Parathyroid adenoma (tissue), 2 donors: ENCODE measurements at regions not wholly inside any gene's neighbourhood (a gene's known extent, or its start where the extent isn't known, plus 50 kb on each side); places are given as distances from the start of the nearest gene placed in this dataset.

Experiments used
- H2AFZ ChIP-seq: fragments of 300-600 bp; sonication (generic); one replicate; pipeline ENCODE4 v1.7.0; 2017; ENCODE audit warnings: antibody characterized with exemption, mild to moderate bottlenecking
- H3K27ac ChIP-seq: fragments of 300-600 bp; sonication (generic); one replicate; pipeline ENCODE4 v1.7.0; 2017
- H3K27me3 ChIP-seq: fragments of 300-600 bp; sonication (generic); one replicate; pipeline ENCODE4 v1.7.0; 2017; ENCODE audit warnings: low read length; ENCODE audit not compliant: control insufficient read depth, insufficient read depth
- H3K36me3 ChIP-seq: fragments of 300-600 bp; sonication (generic); one replicate; pipeline ENCODE4 v1.7.0; 2017; ENCODE audit warnings: low read length; ENCODE audit not compliant: control insufficient read depth, insufficient read depth
- H3K4me1 ChIP-seq: fragments of 300-600 bp; sonication (generic); one replicate; pipeline ENCODE4 v1.7.0; 2017; ENCODE audit warnings: control low read depth
- H3K4me2 ChIP-seq: fragments of 300-600 bp; sonication (generic); one replicate; pipeline ENCODE4 v1.7.0; 2017; ENCODE audit warnings: low read length
- H3K4me3 ChIP-seq: fragments of 300-600 bp; sonication (generic); one replicate; pipeline ENCODE4 v1.7.0; 2017; ENCODE audit warnings: low read depth, low read length
- H3K79me2 ChIP-seq: fragments of 300-600 bp; sonication (generic); one replicate; pipeline ENCODE4 v1.7.0; 2017; ENCODE audit warnings: control low read depth
- H3K9ac ChIP-seq: fragments of 300-600 bp; sonication (generic); one replicate; pipeline ENCODE4 v1.7.0; 2017; ENCODE audit warnings: mild to moderate bottlenecking
- H3K9me3 ChIP-seq: fragments of 300-600 bp; sonication (generic); one replicate; pipeline ENCODE4 v1.7.0; 2017; ENCODE audit warnings: low read length; ENCODE audit not compliant: control insufficient read depth
- TF ChIP-seq, protein P1 (sequence below): fragments of 300-600 bp; sonication (generic); IDR thresholded peaks from one replicate; pipeline ENCODE4 v1.7.0; 2017; ENCODE audit warnings: antibody characterized with exemption, mild to moderate bottlenecking
- donor health status: primary hyperparathyroidism.

DNA sequence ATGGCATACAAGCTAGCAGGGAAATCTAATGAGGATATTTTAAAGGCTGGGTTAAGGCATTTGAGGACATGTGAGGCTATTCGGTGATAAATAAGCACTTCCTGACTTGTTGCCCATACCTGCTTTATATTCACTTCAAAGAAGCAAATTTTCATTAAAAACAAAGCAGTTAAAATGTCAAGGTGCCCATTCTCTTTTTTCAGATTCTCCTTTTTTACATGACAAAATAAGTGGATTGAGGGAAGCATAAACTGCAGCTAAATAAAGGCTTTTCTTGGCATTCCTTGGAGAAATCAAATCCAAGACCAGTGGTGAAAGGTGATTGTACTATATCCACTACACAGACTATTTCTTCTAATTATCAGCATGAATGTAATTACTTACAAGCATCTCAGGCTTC, 166.9 kb downstream of the PTCSC3 start:
- no peak overlapping the region for H3K4me2 ChIP-seq
- no peak overlapping the region for H2AFZ ChIP-seq
- H3K79me2 ChIP-seq: no peaks in the 10 kb centered on the region
- TF ChIP-seq, protein P1, sequence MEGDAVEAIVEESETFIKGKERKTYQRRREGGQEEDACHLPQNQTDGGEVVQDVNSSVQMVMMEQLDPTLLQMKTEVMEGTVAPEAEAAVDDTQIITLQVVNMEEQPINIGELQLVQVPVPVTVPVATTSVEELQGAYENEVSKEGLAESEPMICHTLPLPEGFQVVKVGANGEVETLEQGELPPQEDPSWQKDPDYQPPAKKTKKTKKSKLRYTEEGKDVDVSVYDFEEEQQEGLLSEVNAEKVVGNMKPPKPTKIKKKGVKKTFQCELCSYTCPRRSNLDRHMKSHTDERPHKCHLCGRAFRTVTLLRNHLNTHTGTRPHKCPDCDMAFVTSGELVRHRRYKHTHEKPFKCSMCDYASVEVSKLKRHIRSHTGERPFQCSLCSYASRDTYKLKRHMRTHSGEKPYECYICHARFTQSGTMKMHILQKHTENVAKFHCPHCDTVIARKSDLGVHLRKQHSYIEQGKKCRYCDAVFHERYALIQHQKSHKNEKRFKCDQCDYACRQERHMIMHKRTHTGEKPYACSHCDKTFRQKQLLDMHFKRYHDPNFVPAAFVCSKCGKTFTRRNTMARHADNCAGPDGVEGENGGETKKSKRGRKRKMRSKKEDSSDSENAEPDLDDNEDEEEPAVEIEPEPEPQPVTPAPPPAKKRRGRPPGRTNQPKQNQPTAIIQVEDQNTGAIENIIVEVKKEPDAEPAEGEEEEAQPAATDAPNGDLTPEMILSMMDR: no peak
- no peak overlapping the region for H3K27ac ChIP-seq
- no peak overlapping the region for H3K9ac ChIP-seq
- H3K4me3 ChIP-seq: no peak overlapping the region
- no peaks in the 10 kb centered on the region for H3K9me3 ChIP-seq
- H3K27me3 ChIP-seq: no peaks in the 10 kb centered on the region
- H3K36me3 ChIP-seq: no peaks in the 10 kb centered on the region
- H3K4me1 ChIP-seq: no peaks in the 10 kb centered on the region

DNA sequence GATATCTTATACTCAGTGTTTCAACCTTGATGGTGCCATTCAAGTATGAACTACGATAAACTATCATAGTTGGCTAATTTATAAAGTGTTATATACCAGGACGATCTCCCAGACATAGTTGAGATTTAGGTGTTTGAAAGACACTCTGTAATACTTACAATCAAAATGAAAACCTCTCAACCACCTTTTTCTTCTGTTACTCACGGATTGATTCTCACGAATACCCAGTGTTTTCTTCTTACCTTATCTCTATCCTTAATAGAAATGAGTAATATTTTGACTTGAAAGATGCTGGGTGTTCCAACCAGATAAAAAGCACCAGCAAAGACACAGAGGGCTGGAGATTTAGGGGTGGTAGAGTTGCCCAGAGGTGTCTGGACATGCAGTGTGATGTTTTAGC, 169.9 kb downstream of the PTCSC3 start:
- Histone ChIP-seq H3K4me3 (no peak overlapping the region), H2AFZ (no peak overlapping the region), H3K27me3 (no peaks in the 10 kb centered on the region), H3K9me3 (no peaks in the 10 kb centered on the region), H3K4me1 (no peaks in the 10 kb centered on the region), H3K79me2 (no peaks in the 10 kb centered on the region), H3K9ac (no peak overlapping the region), H3K4me2 (no peak overlapping the region), H3K36me3 (no peaks in the 10 kb centered on the region), H3K27ac (no peak overlapping the region)
- TF ChIP-seq, protein P1: no peak

DNA sequence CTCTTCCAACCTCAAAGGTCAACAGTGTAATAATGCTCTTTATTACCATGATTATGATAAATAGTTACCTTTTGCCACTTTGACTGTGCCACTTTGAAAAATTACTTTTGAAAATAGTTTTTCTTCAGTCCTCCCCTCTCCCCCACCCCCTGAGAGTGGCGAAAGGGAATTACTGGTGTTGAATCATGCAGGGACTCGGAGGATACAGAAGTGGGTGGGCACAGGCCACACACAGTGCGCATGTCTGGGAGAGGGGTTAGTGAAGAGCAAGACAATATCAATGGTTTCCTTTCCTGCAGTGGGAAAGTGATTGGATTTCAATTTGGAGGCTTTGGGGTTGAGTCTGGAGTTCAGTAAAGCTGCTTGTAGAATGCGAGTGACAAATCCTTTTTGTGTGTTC, 170.9 kb downstream of the PTCSC3 start:
- H2AFZ ChIP-seq: no peak overlapping the region
- TF ChIP-seq, protein P1: no peak

DNA sequence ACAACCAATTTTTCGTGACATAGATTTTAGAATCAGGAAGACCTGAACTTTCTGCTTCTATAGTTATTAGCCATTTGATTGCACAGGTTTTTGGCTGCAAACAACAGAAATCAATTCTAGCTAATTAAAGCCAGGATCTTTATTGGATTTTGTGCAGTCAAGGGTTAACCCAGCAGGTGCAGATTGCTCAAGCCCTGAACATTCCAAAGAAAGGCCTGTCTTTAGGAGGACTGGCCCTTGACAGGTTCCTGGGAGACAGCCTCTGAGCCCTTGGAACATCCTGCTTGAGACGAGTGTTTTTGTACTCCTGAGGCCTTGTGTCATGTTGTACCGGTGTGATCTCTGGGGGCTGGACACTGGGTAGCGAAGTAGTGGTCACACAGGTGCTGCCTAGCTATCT, 174.6 kb downstream of the PTCSC3 start:
- Histone ChIP-seq H3K79me2 (no peaks in the 10 kb centered on the region), H3K4me1 (no peaks in the 10 kb centered on the region), H3K36me3 (no peaks in the 10 kb centered on the region), H3K4me3 (no peak overlapping the region), H3K9me3 (no peaks in the 10 kb centered on the region), H3K27ac (no peak overlapping the region), H3K4me2 (no peak overlapping the region), H2AFZ (no peak overlapping the region), H3K27me3 (no peaks in the 10 kb centered on the region), H3K9ac (no peak overlapping the region)
- TF ChIP-seq, protein P1: no peak

More for the DNA sequence above, 170.9 kb downstream of the PTCSC3 start:
- H3K79me2 ChIP-seq: no peaks in the 10 kb centered on the region
- no peaks in the 10 kb centered on the region for H3K9me3 ChIP-seq
- no peaks in the 10 kb centered on the region for H3K27me3 ChIP-seq
- H3K4me1 ChIP-seq: no peaks in the 10 kb centered on the region
- no peak overlapping the region for H3K4me2 ChIP-seq
- no peak overlapping the region for H3K27ac ChIP-seq
- H3K36me3 ChIP-seq: no peaks in the 10 kb centered on the region
- no peak overlapping the region for H3K4me3 ChIP-seq
- no peak overlapping the region for H3K9ac ChIP-seq

DNA sequence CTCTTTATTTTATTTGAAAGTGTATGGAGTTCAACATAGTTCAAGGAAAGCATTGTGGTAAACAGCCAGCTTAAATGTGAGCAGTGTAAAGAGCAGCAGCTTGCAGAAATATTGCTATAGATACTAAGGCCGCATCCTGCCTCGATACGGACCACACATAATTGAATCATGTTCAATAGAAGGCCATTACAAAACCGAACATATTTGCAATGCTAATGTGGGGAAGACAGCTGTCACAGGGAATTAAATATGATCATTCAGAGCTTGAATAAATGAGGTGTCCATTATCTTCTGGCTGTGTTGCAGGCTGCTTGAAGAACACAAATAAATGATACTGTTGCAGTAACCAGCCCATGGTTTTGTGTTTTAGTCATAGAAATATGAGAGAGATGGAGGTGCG, 173.2 kb downstream of the BRMS1L start:
- no peak overlapping the region for H3K9ac ChIP-seq
- no peak overlapping the region for H3K4me2 ChIP-seq
- H2AFZ ChIP-seq: no peak overlapping the region
- H3K27me3 ChIP-seq: no peaks in the 10 kb centered on the region
- H3K4me3 ChIP-seq: no peak overlapping the region
- H3K9me3 ChIP-seq: no peaks in the 10 kb centered on the region
- no peaks in the 10 kb centered on the region for H3K36me3 ChIP-seq
- no peaks in the 10 kb centered on the region for H3K4me1 ChIP-seq
- TF ChIP-seq, protein P1: no peak
- H3K27ac ChIP-seq: no peak overlapping the region
- no peaks in the 10 kb centered on the region for H3K79me2 ChIP-seq
